C4-2B (cell line): ENCODE measurements at regions not wholly inside any gene's neighbourhood (a gene's known extent, or its start where the extent isn't known, plus 50 kb on each side); places are given as distances from the start of the nearest gene placed in this dataset.

Experiments
- ZFX ChIP-seq: fragments of 450-650 bp; IDR thresholded peaks from 2 replicates; pipeline ENCODE4 v1.6.1; 2017
- TF ChIP-seq, protein P1 (sequence below): fragments of 450-650 bp; conservative IDR thresholded peaks from 2 replicates; pipeline ENCODE4 v1.5.1; 2017; ENCODE audit warnings: mild to moderate bottlenecking

DNA sequence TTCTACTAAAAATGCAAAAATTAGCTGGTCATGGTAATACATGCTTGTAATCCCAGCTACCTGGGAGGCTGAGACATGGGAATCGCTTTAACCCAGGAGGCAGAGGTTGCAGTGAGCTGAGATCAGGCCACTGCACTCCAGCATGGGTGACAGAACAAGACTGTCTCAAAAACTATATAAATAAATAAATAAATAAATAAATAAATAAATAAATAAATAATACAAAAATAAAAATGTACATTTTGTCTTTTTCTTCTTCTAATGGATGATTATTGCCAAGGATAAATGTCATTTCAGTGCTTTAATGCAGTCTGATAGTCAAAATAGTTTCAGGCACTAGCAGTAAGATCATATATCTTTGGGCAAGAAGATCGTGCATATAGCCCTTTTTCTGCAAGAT lies 727.6 kb upstream of the SEMA3D start:
- TF ChIP-seq, protein P1, sequence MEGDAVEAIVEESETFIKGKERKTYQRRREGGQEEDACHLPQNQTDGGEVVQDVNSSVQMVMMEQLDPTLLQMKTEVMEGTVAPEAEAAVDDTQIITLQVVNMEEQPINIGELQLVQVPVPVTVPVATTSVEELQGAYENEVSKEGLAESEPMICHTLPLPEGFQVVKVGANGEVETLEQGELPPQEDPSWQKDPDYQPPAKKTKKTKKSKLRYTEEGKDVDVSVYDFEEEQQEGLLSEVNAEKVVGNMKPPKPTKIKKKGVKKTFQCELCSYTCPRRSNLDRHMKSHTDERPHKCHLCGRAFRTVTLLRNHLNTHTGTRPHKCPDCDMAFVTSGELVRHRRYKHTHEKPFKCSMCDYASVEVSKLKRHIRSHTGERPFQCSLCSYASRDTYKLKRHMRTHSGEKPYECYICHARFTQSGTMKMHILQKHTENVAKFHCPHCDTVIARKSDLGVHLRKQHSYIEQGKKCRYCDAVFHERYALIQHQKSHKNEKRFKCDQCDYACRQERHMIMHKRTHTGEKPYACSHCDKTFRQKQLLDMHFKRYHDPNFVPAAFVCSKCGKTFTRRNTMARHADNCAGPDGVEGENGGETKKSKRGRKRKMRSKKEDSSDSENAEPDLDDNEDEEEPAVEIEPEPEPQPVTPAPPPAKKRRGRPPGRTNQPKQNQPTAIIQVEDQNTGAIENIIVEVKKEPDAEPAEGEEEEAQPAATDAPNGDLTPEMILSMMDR: no peak
- no peak for TF ChIP-seq ZFX
